Lung microvascular endothelial cell (primary cell): ENCODE measurements at regions not wholly inside any gene's neighbourhood (a gene's known extent, or its start where the extent isn't known, plus 50 kb on each side); places are given as distances from the start of the nearest gene placed in this dataset.
"Not testable (repeated sequence)": the region's sequence is repeated elsewhere in the genome, so short reads cannot be mapped to it uniquely, and the experiment has no call there.

Experiments
- DNase-seq, 2 donors: peaks; one replicate each; pipeline versions ENCODE4 v3.0.0 to v3.0.0-alpha.2; 2010; ENCODE audit warnings: low read depth in 2 of 2

- DNase-seq, result not testable (repeated sequence)
Observed at GRCh38 chr12:131229079-131229425, 275.3 kb downstream of the ADGRD1 start.

- peak; percentile 12 to 99 for DNase-seq
Observed at GRCh38 chr12:131229426-131230339, 276.0 kb downstream of the ADGRD1 start.

- peak in 1 of 2 donors; percentile 65 for DNase-seq
Observed at GRCh38 chr12:131230340-131231031, 276.8 kb downstream of the ADGRD1 start.

DNA sequence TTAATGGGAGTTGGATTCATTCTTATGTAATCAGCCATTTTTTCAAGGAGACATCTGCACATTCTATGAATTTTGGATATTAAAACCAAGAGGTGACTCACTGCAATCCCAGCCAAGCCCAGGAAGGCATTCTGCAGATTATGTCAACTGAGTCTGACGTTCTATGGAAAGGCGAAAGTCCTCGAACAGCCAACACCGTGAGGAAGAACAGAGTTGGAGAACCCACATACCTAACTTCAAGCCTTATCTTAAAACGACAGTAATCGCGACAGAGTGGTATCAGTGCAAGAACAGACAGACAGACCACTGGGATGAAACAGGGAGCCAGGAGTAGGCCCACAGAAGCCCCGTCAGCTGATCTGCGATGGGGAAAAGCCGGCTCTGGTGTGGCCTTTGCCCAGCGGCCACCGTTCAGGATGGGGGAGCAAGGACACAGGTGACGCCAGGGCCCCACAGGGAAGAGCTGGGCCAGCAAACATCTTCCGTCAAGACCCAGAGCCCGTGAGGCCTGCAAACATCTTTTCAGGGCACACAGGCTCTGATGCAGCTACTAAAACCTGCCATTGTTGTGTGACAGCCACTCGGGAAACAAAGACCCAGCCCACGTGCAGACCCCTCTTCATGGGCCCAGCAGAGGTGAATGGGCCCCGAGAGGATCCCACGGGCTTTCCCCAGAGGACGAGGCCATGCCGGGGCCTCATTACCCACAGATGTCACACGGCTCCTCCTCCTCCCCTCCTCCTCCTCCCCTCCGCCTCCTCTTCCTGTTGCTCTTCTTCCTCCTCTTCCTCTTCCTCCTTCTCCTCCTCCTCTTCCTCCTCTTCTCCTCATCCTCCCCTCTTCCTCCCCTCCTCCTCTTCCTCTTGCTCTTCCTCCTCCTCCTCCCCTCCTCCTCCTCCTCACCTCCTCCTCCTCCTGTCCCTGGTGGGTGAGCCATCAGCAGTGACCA is 277.6 kb downstream of the ADGRD1 start:
- DNase-seq, result peak in 1 of 2 donors; percentile 20

DNA sequence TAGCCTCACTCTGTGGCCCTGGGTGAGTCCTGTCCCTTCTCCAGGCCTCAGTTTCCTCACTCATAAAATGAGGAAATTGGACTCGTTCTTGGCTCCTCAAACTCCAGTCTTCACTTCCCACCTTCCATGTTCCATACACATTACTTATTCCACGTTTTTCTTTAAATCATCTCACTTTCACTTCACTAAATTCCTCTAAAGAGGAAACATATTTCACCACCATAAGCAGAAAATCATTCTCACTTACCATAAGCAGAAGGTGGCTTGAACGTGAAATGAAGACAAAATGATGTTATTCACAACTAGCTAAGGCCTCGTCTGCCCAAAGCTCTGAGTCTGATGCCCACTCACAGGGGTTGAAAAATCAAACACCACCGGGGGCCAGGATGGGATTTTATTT is 278.3 kb downstream of the ADGRD1 start:
- no peak for DNase-seq

GRCh38 chr12:131232872-131233271 is 279.2 kb downstream of the ADGRD1 start:
- DNase-seq, result not testable (repeated sequence)

GRCh38 chr12:131233850-131234789 is 280.4 kb downstream of the ADGRD1 start:
- DNase-seq, result peak in 1 of 2 donors; percentile 33

GRCh38 chr12:131234841-131235271 is 281.1 kb downstream of the ADGRD1 start:
- not testable (repeated sequence) for DNase-seq

- no peak for DNase-seq
Observed at GRCh38 chr12:131235871-131236271, 282.2 kb downstream of the ADGRD1 start.

DNA sequence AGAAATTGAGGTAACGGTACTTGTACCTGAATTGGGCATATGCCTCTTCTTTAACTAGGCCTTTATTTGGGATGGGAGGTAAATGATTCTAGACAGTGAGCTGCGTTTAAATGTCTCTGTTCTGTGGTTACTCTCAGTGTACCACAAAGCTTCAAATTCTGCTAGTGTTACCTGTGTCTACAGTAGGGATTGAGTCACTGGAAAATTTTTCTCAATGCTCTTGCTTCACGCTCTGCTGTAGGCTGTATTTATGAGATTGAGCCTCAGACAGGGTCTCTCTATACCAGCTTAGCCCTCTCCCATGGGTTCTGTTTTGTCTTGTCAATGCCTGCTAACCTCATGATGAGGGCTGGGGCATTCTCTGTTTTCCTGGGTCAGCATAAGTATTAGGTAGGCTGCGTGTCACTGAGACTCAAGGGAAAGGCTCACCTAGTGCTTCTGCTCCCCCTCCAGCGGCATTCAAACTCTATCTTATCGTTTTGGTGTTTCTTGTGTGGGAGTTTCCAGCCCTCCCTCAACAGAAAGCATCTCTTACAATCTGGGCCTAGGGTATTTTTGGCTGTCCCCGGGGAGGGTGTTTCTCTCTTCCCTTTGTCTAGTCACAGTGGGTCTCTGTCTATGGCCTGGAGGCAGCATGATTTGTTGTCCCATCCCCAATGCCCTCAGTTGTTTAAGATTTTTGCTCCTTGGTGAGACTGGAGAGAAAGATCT is 285.8 kb downstream of the ADGRD1 start:
- DNase-seq, result no peak

- DNase-seq, result no peak
Observed at GRCh38 chr12:131241517-131241916, 287.8 kb downstream of the ADGRD1 start.

DNA sequence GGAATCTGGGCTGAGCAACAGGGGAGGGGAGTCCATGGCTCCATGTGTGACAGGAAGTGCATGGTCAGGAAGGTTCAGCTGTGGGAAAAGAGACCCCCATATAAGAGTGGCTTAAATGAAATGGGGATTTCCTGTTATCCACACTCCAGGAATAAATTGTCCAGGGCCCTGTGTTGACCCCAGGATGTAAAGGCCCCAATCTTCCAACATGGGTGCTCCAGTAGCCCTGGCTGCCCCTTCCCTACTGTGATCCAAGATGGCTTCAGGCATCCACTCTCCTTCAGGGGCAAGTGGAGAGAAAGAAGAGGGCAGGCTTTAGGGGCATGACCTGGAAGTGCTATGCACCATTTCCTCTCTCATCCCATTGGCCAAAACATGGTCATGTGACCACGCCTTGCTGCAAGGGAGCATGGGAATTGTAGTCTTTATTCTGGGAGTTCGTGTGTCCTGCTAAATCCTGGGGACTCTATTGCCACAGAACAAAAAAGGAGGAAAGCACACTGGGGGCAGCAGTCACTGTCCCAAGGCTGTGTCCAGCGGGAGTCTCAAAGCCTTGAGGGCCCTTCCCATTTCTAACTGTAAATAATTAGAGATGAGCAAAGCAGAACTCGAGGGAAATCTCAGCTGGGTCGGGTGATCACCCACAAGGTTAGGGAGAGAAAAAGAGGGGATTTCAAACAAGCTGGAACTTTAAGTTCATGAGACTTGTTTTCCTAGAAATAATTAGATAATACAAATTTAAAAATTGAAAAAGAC is 289.2 kb downstream of the ADGRD1 start:
- peak in 1 of 2 donors; percentile 28 for DNase-seq

DNA sequence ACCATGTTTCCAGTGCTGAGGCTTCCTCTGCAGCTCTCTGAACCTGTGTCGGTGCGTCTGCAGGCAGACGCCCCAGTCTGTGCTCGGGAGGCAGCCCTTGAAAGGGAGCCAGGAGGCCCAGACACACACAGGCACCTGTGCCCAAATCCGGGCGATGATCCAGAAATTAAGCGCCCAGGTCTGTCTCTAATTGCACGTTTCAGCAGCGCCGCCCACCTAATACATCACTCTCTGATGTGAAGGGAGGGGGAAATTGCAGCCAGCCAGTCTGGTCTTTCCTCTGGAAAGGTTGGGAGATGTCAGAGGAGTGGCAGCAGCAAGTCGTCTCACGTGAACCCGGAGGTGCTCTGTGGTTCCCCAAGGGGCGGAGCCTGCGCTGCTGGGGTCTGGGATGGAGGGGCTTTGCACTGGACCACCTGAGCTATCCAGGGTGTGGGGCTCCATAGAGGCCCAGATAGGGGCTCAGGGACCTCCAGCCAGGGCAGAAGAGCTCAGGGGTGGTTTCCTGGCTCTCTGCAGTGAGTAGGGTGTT is 290.5 kb downstream of the ADGRD1 start:
- not testable (repeated sequence) for DNase-seq

DNA sequence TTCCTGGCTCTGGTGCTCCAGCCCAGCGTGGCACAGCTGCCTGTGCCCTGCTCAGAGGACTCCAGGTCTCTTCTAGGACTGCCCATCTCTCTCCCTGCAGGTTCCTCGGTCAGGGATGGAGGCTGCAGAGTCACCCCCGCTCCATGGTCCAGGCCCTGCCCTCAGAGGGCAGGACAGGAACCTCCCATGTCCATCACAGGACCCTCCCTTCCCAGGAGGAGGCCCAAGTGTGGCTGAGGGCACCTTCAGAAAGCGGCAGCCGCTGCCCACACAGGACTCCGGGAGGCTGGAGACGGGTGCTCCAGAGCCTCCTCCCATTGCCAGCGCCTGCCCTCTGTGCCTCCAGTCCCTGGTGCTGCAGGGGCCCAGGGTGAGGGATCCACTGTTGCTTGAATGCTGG is 291.5 kb downstream of the ADGRD1 start:
- not testable (repeated sequence) for DNase-seq

DNA sequence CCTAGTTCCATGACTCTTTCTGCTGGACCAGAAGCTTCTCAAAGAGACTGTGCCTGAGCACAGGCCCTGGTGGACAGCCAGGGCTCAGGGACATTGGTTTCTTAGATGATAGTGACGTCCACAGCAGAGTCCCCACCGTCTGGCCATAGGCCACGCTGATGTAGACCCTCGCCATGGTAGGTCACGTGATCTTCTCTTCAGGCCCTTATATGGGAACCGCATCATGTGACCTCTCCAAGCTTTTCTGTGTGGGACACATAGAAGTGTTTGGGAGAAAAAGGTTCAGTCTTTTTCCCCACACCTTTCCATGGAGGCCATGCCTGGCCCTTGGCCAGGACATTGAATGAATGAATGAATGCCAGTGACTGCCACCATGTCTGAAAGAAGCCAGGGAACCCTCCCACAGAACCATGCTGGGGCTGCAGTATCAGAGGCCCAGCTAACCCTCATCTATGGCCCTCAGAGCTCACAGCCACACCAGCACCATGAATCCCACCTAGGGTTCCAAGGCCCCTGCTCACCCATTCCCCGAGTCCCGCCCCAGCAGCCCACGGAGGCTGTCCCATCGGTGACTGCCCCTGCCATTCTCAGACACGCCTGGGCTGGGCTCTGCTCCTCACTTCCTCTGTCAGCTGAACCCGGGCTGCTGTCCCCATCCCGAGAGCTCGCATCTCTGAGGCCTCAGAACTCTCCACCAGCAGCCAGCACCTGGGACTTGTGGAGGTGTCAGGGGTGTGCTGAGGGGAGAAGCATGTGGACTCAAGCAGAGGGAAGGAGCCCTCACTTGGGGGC is 292.1 kb downstream of the ADGRD1 start:
- no peak for DNase-seq

DNA sequence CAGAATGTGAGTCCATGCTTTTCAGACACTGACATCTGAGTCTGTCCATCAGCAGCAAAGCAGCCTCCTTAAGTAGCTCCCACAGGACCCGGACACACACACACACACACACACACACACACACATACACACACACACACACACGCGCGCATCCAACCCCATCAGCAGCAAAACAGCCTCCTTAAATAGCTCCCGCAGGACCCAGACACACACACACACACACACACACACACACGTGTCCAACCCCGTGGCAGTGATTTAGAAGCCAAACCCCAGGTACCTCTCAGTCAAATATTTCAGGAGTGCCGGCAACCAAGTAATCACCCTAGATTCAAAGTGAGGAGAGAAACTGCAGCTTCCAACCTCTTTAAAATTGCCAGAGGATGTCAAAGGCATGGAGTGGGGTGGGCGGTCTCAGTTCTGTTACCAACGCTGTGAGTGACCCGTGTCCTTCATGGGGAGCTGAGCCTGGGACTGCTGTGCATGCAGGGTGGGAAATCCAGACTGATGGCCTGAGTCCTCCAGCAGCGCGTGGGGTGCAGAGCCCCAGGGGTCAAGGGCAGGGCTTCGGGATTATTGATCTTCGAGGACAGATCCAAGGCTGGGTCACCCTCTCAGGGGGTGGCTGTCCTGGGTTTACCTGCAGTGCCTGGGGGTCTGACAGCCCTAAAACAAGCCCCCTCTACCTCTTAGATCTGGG is 293.5 kb downstream of the ADGRD1 start:
- not testable (repeated sequence) for DNase-seq

DNA sequence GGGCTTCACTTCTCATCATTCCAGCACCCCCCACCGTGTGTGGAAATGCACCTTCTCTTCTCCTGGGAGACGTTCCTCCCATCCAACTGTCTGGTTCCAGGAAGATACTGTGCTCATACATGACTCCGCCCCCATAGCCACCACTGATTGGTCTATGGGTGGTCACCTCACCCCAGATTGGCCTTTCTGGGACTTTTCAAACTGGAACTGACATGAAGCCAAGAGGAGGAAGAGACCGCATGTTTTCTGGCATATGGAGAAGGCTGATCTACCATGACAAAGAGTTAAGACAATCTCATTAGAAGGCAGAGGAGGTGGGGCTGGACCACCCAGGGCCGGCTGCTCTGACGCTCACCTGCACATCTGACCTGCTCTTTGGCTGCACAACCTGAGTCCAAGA is 294.2 kb downstream of the ADGRD1 start:
- DNase-seq, result not testable (repeated sequence)
